ENCODE measurements at regions not wholly inside any gene's neighbourhood (a gene's known extent, or its start where the extent isn't known, plus 50 kb on each side); places are given as distances from the start of the nearest gene placed in this dataset.

DNA sequence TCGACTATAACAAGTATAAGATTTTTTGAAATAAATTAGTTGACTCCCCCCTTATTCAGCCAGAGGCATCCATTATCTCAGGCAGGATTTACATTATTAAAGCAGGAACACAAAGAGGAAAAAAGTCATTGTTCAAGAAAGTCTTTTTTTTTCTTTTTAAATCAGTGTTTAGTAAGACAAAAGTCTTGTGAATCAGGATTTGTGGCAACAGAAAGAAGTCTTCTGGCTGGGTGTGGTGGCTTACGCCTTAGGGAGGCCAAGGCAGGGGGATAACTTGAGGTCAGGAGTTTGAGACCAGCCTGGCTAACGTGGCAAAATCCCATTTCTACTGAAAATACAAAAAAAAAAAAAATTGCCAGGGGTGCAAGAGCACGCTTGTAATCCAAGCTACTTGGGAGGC lies 505.5 kb downstream of the LMO4 start:
- no peak for DNase-seq

- DNase-seq = no peak
These were observed 506.3 kb downstream of the LMO4 start for GRCh38 chr1:87834941-87835340.

DNA sequence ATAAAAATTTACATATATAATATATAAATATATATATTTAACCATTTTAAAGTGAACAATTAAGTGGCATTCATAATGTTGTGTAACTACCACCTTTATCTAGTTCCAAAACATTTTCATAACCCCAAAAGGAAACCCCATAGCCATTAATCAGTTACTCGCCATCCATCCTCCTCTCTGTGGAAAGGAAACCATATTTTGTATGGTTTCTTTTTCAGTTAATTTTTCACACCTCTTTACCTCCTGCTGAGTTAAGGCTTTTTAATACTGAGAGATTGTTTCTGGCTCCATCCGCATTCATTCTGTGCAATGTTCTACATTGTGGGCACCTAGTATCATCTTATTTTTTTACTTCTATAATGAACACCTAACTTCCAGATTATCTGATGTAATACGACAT lies 512.1 kb downstream of the LMO4 start:
- DNase-seq = no peak

DNA sequence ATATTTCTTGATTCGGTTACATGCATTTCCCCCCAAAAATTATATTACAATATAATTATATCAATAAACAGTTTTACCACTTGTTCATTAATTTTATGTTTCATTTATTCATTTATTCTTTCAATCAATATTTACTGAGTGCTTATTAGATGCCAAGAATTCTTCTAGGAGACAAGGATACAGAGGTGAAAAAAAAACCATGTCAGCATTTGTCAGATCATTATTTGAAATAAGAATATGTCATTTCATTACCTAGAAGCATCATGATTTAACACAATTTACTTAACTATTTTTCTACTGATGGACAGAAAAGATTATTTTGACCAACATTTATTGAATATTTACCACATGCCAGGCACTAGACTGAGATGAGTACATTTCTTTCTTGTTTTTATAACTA lies 512.7 kb downstream of the LMO4 start:
- no peak for DNase-seq

GRCh38 chr1:87842156-87842555 lies 513.5 kb downstream of the LMO4 start:
- no peak for DNase-seq

DNA sequence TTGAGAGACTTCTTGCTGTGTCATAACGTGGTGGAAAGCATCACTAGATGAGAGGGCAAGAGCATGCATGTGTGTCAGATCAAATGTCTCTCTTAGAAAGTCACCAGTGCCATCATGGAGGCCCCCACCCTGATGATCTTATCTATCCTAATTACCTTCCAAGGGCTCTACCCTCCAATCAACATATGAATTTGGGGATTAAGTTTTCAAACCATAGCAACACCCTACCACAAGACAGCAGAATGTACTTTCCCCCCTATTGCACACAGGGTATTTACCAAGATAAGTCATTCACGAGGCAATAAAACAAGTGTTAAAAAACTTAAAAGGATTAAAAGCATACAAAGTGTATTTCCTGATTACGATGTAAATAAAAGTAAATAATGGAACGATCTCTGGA lies 515.6 kb downstream of the LMO4 start:
- no peak for DNase-seq

DNA sequence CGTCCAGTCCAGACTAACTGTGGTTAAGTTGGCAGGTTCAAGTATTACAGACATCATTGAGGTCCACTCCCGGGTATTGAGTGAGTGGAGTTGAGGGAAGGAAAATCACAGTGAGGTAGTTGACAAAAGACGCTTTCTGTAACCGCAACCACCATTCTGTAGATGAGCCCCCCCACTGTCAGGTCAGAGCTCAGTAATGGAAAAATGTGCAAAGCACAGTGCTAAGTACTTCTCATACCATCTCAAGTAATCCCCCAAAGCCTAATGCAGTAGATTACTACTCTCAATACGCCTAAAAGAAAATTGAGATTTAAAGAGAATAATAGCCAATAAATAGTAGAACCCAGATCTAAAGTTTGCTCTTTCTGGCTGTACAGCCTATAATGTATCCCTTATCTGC lies 522.8 kb downstream of the LMO4 start:
- DNase-seq = no peak

DNA sequence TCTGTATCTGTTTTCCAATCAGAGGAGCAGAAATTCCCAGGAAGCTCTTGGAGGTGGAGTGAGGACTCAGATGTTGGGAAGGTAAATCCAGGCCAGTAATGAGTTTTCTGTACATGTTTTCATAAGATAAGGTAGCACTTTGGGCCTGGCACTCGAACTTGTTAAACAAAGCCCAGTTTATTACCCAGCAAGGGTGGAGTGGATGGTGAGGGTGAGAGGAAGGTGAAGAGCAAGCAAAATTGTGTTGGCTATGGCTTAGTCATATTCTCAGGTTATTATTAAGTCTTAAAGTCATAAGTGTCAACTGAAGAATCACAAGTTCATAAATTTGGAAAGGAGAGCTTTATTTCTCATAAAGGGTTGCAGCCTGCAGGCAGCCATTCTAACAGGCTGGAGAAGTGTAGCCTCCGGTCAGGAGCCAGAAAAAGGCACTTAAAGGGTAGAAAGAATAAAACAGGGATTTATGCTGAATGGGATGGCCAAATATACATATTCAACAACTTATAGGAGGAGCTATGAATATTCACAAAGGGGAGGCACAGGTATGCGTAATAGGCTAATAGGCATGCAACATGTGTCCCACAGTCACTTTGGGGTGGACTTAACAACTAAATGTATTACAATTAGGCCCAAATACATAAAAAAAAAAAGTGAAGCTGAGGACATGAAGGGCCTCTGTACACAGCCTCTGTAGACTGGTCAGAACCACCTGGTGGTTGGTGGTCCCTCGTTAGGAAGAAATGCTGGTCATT lies 523.9 kb downstream of the LMO4 start:
- DNase-seq = no peak

- no peak for DNase-seq
These were observed 525.1 kb downstream of the LMO4 start for GRCh38 chr1:87853576-87854351.

DNA sequence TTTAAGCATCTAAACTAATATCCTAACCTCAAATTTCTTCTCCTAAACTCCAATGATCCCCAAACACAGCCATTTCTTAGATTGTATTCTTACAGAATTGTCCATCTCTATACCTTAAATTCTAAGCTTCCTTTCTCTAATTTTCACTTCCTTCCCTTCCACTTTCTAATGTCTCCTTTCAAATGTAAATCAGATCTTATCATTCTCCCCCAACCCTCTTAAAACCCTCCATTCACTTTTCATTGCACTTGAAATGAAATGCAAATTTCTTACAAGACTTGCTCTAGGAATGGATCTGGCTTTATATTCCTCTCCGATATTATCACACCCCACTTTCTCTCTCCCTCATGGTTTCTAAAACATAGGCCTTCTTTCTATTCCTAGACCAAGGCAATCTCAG lies 534.6 kb downstream of the LMO4 start:
- no peak for DNase-seq

GRCh38 chr1:87864676-87865075 lies 536.0 kb downstream of the LMO4 start:
- DNase-seq = no peak

- no peak for DNase-seq
These were observed 537.7 kb downstream of the LMO4 start for GRCh38 chr1:87866416-87866815.

- DNase-seq = no peak
These were observed 538.9 kb downstream of the LMO4 start for GRCh38 chr1:87867626-87868025.

DNA sequence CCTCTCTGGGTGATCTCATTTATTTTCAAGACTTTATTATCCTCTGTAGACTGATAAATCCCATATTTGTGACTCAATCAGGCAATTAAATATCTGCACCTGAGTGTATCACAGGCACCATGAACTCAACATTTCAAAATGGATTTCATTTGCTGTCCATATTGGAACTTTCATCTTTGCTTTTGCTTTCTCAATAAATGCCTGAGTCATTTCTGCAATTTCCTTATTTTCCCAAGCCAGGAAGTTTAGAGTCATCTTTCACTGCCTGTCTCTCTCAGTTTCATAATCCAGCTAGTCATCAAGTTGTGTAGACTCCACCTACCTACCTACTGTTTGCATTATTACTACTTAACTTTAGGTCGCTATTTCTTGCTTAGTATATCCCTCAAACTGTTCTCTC lies 540.9 kb downstream of the LMO4 start:
- DNase-seq = no peak

DNA sequence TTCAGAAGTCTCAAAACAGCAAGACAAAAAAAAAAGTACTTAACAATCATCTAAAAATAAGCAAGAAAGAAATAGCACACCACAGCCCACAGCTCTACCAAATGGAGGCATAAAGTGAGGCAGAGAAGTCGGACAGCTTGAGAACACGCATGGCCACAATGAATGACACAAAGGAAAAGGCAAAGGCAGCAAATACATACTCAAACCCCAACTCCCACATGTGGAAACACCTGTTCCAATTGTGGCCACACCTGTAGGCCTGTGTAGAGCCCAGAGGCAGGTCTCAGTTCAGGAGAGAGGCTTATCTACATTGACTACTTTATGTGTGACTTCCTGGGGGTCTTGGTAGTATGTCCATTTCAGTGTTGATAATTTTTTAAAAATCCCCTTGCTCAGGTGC lies 543.5 kb downstream of the LMO4 start:
- DNase-seq = no peak

DNA sequence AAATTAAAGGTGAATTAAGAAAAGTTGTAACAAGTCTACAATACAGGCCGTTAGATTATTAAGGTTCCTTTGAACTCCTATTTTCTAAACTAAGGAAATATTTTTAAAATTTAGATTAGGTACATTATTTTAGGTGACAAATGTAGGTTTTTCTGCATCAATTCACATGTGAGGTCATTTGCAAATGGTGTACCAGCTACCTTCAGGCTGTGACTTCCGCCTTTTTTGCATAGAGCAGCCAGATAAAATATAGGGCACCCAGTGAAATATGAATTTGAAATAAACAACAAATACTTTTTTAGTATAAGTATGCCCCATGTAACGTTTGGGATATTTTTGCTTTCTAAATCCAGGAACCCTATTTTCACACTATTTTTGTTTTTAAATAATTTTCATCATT lies 544.0 kb downstream of the LMO4 start:
- DNase-seq = no peak

DNA sequence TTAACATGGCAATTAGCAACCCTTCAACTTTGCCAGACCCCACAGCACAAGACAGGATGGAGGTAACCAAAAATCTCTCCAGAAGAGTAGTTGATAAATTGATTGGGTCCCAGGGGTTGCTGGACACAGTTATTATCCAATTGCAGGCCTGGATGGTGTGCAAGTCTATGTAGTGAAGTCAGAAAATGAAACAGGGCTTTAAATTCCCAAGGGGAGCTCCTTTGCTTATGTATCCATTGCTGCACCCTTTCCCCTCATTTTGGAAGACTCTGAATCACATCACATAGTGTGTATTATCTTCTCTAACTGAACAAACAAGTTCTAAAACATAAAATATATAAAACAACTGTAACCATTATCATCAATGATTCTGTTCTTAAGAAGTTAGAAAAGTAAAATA lies 550.2 kb downstream of the LMO4 start:
- DNase-seq = no peak

GRCh38 chr1:87880098-87880760 lies 551.5 kb downstream of the LMO4 start:
- no peak for DNase-seq

DNA sequence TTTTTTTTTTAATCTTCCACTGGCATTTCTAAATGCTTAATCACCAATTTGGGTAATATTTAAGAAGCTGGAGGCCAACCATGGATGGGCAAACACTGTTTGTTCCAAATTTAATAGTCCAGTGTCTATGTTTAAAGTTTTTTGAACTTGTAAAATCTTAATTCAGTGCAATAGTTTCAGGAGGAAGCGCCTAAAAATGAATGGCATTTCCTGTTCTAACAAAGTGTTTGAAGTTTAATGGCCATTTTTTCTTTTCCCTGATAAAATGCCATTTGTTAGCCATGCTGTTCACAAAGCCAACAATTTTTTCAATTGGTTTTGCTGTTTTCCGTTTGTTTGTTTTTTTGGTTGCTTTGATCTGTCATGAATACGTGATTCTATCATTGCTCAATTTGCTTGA lies 552.1 kb downstream of the LMO4 start:
- DNase-seq = no peak

DNA sequence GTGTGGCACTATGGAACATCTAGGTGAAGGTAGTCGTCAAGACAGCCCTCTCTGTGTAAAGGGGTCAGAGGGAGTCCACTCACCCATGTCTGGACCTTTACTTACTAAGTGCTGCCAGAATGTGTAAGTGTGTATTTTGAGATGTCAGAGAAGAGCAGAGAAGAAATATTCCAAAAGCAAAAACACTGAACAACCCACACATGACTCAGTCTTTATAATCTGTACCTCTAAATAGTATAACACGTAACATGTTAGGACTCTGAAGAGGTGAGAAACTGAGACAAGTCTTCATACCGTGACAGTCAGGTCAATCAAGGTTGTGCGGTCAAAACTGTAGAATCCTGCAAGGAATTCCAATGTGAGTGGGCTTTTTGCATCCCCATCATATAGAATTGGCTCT lies 555.2 kb downstream of the LMO4 start:
- DNase-seq = no peak

GRCh38 chr1:87884581-87884980 lies 555.9 kb downstream of the LMO4 start:
- no peak for DNase-seq

- DNase-seq = no peak
These were observed 556.8 kb downstream of the LMO4 start for GRCh38 chr1:87885278-87886025.

DNA sequence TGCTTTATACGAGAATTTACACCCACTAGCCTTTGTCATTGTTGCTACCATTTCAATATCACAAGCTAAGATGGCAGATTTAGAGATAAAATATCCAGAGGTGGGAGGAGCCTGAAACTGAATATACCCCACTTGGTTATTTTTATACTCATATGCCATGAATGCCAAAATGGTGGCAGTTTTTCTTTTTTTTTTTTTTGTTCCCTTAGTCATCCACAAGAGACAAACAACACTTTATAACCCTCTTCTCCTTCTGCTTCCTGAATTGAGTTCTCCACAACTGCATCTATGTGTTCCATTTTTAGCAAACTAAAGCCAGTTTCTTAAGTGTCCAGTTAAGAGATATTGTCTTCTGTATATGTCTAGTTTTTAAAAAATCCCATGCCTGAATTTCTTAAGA lies 558.4 kb downstream of the LMO4 start:
- no peak for DNase-seq
